ENCODE measurements at regions not wholly inside any gene's neighbourhood (a gene's known extent, or its start where the extent isn't known, plus 50 kb on each side); places are given as distances from the start of the nearest gene placed in this dataset.

GRCh38 chr10:24039315-24039714, 169.6 kb upstream of the KIAA1217 start:
- TF ChIP-seq, protein P1, sequence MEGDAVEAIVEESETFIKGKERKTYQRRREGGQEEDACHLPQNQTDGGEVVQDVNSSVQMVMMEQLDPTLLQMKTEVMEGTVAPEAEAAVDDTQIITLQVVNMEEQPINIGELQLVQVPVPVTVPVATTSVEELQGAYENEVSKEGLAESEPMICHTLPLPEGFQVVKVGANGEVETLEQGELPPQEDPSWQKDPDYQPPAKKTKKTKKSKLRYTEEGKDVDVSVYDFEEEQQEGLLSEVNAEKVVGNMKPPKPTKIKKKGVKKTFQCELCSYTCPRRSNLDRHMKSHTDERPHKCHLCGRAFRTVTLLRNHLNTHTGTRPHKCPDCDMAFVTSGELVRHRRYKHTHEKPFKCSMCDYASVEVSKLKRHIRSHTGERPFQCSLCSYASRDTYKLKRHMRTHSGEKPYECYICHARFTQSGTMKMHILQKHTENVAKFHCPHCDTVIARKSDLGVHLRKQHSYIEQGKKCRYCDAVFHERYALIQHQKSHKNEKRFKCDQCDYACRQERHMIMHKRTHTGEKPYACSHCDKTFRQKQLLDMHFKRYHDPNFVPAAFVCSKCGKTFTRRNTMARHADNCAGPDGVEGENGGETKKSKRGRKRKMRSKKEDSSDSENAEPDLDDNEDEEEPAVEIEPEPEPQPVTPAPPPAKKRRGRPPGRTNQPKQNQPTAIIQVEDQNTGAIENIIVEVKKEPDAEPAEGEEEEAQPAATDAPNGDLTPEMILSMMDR (conservative IDR thresholded peaks at IDR 0.05 in 1 of 2, IDR thresholded peaks at IDR 0.05 in 1 of 2; ENCODE audit: extremely low read depth in 1 of 2, insufficient read depth in 1 of 2, low read depth in 1 of 2, low read length in 2 of 2): no peak
- no peak for TF ChIP-seq EZH2 (IDR thresholded peaks at IDR 0.05; ENCODE audit: borderline replicate concordance, low read length)

All from mammary epithelial cell (primary cell).